ENCODE measurements at regions not wholly inside any gene's neighbourhood (a gene's known extent, or its start where the extent isn't known, plus 50 kb on each side); places are given as distances from the start of the nearest gene placed in this dataset.
"Not testable (repeated sequence)": the region's sequence is repeated elsewhere in the genome, so short reads cannot be mapped to it uniquely, and the experiment has no call there.

- Histone ChIP-seq H3K4me3 (ENCODE audit: low read depth, low read length) (no peak overlapping the region), H3K9me3 (ENCODE audit: control insufficient read depth in 2 of 2, low read length in 2 of 2) (peaks cover 0 to 2% of the 10 kb centered on the region in 2 experiments), H3K4me1 (ENCODE audit: control insufficient read depth, insufficient read depth, low read length, poor library complexity, severe bottlenecking) (no peaks in the 10 kb centered on the region), H3K27me3 (ENCODE audit: control insufficient read depth, insufficient read depth, low read length) (no peaks in the 10 kb centered on the region), H3K27ac (ENCODE audit: insufficient read depth, low read length, poor library complexity, severe bottlenecking) (no peak overlapping the region), H3K36me3 (ENCODE audit: control insufficient read depth, insufficient read depth, low read length) (no peaks in the 10 kb centered on the region)
- Mint-ChIP-seq H3K4me1 (no peaks in the 10 kb centered on the region), H3K4me3 (no peak overlapping the region), H3K9me3 (peaks cover 0 to 13% (median 9%) of the 10 kb centered on the region in 7 donors), H3K27me3 (no peaks in the 10 kb centered on the region), H3K27ac (no peak overlapping the region), H3K36me3 (no peaks in the 10 kb centered on the region)
- DNase-seq (no peak), ATAC-seq (ENCODE audit: low read depth in 2 of 2) (no peak)
Observed at GRCh38 chr17:53765609-53766008, 57.1 kb upstream of the KIF2B start.

DNA sequence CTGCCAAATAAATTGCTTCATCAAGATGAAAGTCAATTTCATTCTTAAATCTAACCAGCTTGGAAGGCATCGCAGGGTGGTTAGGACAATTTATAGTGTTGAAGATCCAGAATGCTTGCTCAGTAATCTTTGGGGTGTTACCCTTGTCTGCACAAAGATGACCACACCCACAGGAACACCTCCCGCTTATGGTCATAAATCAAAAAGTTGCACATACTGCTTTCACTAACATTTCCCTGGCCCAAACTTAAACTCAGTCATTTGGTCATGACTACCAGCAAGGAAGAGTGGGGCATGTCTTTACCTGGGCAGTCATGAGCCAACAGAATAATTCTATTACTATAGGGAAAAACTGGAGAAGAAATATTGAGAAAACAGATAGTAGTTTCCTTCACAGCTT lies 57.6 kb upstream of the KIF2B start:
- Mint-ChIP-seq H3K9me3 (peaks cover 0 to 12% (median 9%) of the 10 kb centered on the region in 7 donors), H3K4me1 (no peaks in the 10 kb centered on the region), H3K27ac (no peak overlapping the region), H3K4me3 (no peak overlapping the region), H3K27me3 (no peaks in the 10 kb centered on the region), H3K36me3 (no peaks in the 10 kb centered on the region)
- Histone ChIP-seq H3K36me3 (ENCODE audit: control insufficient read depth, insufficient read depth, low read length) (no peaks in the 10 kb centered on the region), H3K4me1 (ENCODE audit: control insufficient read depth, insufficient read depth, low read length, poor library complexity, severe bottlenecking) (no peaks in the 10 kb centered on the region), H3K27me3 (ENCODE audit: control insufficient read depth, insufficient read depth, low read length) (no peaks in the 10 kb centered on the region), H3K27ac (ENCODE audit: insufficient read depth, low read length, poor library complexity, severe bottlenecking) (no peak overlapping the region), H3K4me3 (ENCODE audit: low read depth, low read length) (no peak overlapping the region), H3K9me3 (ENCODE audit: control insufficient read depth in 2 of 2, low read length in 2 of 2) (peaks cover 0 to 2% of the 10 kb centered on the region in 2 experiments)
- ATAC-seq (ENCODE audit: low read depth in 2 of 2) (no peak), DNase-seq (no peak)

DNA sequence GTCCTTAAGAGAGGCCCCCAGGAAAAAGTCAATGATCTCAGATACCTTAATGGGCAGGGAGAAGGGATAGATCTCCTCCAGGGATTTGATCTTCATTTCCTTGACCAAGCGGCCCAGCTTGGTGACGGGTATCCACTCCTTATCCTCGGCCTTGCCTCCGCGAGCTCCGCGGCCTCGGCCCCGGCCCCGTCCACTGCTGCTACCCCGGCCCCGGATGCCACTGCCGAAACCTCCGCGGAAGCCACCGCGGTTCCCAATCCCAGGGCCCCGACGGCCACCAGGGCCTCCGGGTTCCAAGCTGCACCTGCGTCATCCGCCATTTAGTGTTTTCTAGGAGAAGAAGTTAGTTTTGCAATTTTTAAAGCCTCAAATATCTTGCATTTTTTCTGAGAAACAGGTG lies 65.2 kb upstream of the KIF2B start:
- Histone ChIP-seq H3K27me3 (ENCODE audit: control insufficient read depth, insufficient read depth, low read length) (no peaks in the 10 kb centered on the region), H3K4me3 (ENCODE audit: low read depth, low read length) (no peak overlapping the region), H3K9me3 (ENCODE audit: control insufficient read depth in 2 of 2, low read length in 2 of 2) (peaks cover 2 to 4% of the 10 kb centered on the region in 2 experiments), H3K36me3 (ENCODE audit: control insufficient read depth, insufficient read depth, low read length) (no peaks in the 10 kb centered on the region), H3K4me1 (ENCODE audit: control insufficient read depth, insufficient read depth, low read length, poor library complexity, severe bottlenecking) (no peaks in the 10 kb centered on the region), H3K27ac (ENCODE audit: insufficient read depth, low read length, poor library complexity, severe bottlenecking) (no peak overlapping the region)
- no peaks in the 10 kb centered on the region for H3K27me3 Mint-ChIP-seq
- H3K4me3 Mint-ChIP-seq, result no peak overlapping the region
- H3K36me3 Mint-ChIP-seq, result no peaks in the 10 kb centered on the region
- H3K9me3 Mint-ChIP-seq, result peaks cover 0 to 7% (median 2%) of the 10 kb centered on the region in 7 donors
- H3K4me1 Mint-ChIP-seq, result no peaks in the 10 kb centered on the region
- DNase-seq (no peak), ATAC-seq (ENCODE audit: low read depth in 2 of 2) (no peak)
- H3K27ac Mint-ChIP-seq, result no peak overlapping the region

- H3K27ac Mint-ChIP-seq; H3K27ac ChIP-seq (ENCODE audit: insufficient read depth, low read length, poor library complexity, severe bottlenecking); H3K9me3 ChIP-seq (ENCODE audit: control insufficient read depth in 2 of 2, low read length in 2 of 2); H3K4me1 Mint-ChIP-seq; DNase-seq; H3K4me1 ChIP-seq (ENCODE audit: control insufficient read depth, insufficient read depth, low read length, poor library complexity, severe bottlenecking); H3K36me3 ChIP-seq (ENCODE audit: control insufficient read depth, insufficient read depth, low read length); H3K27me3 Mint-ChIP-seq; H3K9me3 Mint-ChIP-seq; H3K36me3 Mint-ChIP-seq; ATAC-seq (ENCODE audit: low read depth in 2 of 2); H3K4me3 Mint-ChIP-seq; H3K4me3 ChIP-seq (ENCODE audit: low read depth, low read length); H3K27me3 ChIP-seq (ENCODE audit: control insufficient read depth, insufficient read depth, low read length): not testable (repeated sequence)
Observed at GRCh38 chr17:53757116-53757515, 65.6 kb upstream of the KIF2B start.

GRCh38 chr17:53749178-53749577 lies 73.5 kb upstream of the KIF2B start:
- Mint-ChIP-seq H3K9me3 (peaks cover 0 to 18% (median 5%) of the 10 kb centered on the region in 7 donors), H3K27me3 (no peaks in the 10 kb centered on the region), H3K36me3 (no peaks in the 10 kb centered on the region), H3K4me1 (no peaks in the 10 kb centered on the region), H3K27ac (no peak overlapping the region), H3K4me3 (no peak overlapping the region)
- no peak overlapping the region for H3K4me3 ChIP-seq (ENCODE audit: low read depth, low read length)
- no peak for ATAC-seq (ENCODE audit: low read depth in 2 of 2)
- H3K4me1 ChIP-seq (ENCODE audit: control insufficient read depth, insufficient read depth, low read length, poor library complexity, severe bottlenecking), result no peaks in the 10 kb centered on the region
- no peak for DNase-seq
- H3K9me3 ChIP-seq (ENCODE audit: control insufficient read depth in 2 of 2, low read length in 2 of 2), result no peaks in the 10 kb centered on the region
- no peak overlapping the region for H3K27ac ChIP-seq (ENCODE audit: insufficient read depth, low read length, poor library complexity, severe bottlenecking)
- H3K27me3 ChIP-seq (ENCODE audit: control insufficient read depth, insufficient read depth, low read length), result no peaks in the 10 kb centered on the region
- no peaks in the 10 kb centered on the region for H3K36me3 ChIP-seq (ENCODE audit: control insufficient read depth, insufficient read depth, low read length)

DNA sequence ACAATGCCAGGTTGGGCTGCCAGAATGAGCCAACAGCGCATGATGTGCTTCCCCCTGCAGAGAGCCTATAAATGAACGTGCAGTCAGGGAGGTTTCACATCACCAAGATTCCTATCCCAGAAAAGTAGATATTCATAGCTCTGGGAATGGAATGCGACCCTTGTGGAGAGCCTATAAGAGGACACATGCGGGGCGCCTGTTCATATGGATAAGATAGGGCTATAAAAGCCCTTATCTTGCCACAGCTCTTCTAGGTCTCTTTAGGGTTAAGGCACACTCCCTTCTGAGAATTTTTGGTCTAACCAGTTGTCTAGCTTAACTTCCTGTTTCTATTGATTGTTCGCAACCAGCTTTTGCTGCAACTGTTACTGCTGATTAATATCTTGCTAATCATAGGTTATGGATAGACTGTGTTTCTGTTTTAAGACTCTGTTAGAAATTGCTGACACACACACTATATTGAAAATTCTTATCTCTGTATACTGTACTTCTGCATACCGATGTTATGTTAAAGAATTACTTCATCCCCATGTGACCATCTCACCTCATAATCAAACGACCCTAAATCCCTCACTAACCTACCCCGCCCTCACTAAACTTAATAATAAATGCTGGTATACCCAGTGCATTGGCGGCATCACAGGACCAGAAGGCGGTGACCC lies 74.4 kb upstream of the KIF2B start:
- not testable (repeated sequence) for H3K4me1 ChIP-seq (ENCODE audit: control insufficient read depth, insufficient read depth, low read length, poor library complexity, severe bottlenecking); DNase-seq; H3K27me3 Mint-ChIP-seq; H3K4me3 ChIP-seq (ENCODE audit: low read depth, low read length); H3K36me3 ChIP-seq (ENCODE audit: control insufficient read depth, insufficient read depth, low read length); H3K27ac ChIP-seq (ENCODE audit: insufficient read depth, low read length, poor library complexity, severe bottlenecking); H3K27me3 ChIP-seq (ENCODE audit: control insufficient read depth, insufficient read depth, low read length); H3K4me3 Mint-ChIP-seq; H3K27ac Mint-ChIP-seq; H3K36me3 Mint-ChIP-seq; ATAC-seq (ENCODE audit: low read depth in 2 of 2); H3K4me1 Mint-ChIP-seq; H3K9me3 ChIP-seq (ENCODE audit: control insufficient read depth in 2 of 2, low read length in 2 of 2)
- H3K9me3 Mint-ChIP-seq, result peaks cover 0 to 18% (median 5%) of the 10 kb centered on the region in 7 donors

DNA sequence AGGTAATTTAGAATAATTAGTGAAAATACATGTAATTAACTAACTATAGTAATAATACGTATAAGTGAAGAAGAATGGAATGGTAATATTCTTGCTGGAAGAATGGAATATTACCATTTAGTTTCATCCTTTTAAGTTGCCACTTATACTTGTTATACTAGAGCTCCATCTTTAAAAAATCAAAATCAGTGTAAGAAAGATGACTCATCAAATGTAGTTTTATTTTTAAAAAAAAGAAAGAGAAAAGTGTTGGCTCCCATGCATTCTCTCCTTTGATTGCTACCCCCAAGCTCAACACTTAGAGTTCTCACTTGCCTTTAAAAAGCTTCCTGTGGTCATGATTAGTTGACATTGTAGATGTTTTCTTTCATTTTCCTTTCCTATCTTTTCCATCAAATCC lies 82.4 kb upstream of the KIF2B start:
- no peaks in the 10 kb centered on the region for H3K4me1 ChIP-seq (ENCODE audit: control insufficient read depth, insufficient read depth, low read length, poor library complexity, severe bottlenecking)

GRCh38 chr17:53736516-53737240 lies 86.0 kb upstream of the KIF2B start:
- no peaks in the 10 kb centered on the region for H3K4me1 Mint-ChIP-seq

More for the DNA sequence above, 82.4 kb upstream of the KIF2B start:
- Histone ChIP-seq H3K36me3 (ENCODE audit: control insufficient read depth, insufficient read depth, low read length) (no peaks in the 10 kb centered on the region), H3K9me3 (ENCODE audit: control insufficient read depth in 2 of 2, low read length in 2 of 2) (no peaks in the 10 kb centered on the region), H3K4me3 (ENCODE audit: low read depth, low read length) (no peak overlapping the region), H3K27me3 (ENCODE audit: control insufficient read depth, insufficient read depth, low read length) (no peaks in the 10 kb centered on the region), H3K27ac (ENCODE audit: insufficient read depth, low read length, poor library complexity, severe bottlenecking) (no peak overlapping the region)
- DNase-seq (no peak), ATAC-seq (ENCODE audit: low read depth in 2 of 2) (no peak)
- Mint-ChIP-seq H3K36me3 (no peaks in the 10 kb centered on the region), H3K27me3 (no peaks in the 10 kb centered on the region), H3K4me1 (no peaks in the 10 kb centered on the region), H3K4me3 (no peak overlapping the region), H3K9me3 (peaks cover 0 to 22% (median 10%) of the 10 kb centered on the region in 7 donors), H3K27ac (no peak overlapping the region)

More at GRCh38 chr17:53736516-53737240, 86.0 kb upstream of the KIF2B start:
- Mint-ChIP-seq H3K36me3 (no peaks in the 10 kb centered on the region), H3K27me3 (no peaks in the 10 kb centered on the region), H3K4me3 (no peak overlapping the region), H3K27ac (no peak overlapping the region), H3K9me3 (peaks cover 2 to 26% (median 11%) of the 10 kb centered on the region in 7 donors)
- no peaks in the 10 kb centered on the region for H3K9me3 ChIP-seq (ENCODE audit: control insufficient read depth in 2 of 2, low read length in 2 of 2)
- no peak for ATAC-seq (ENCODE audit: low read depth in 2 of 2)
- no peaks in the 10 kb centered on the region for H3K4me1 ChIP-seq (ENCODE audit: control insufficient read depth, insufficient read depth, low read length, poor library complexity, severe bottlenecking)
- H3K4me3 ChIP-seq (ENCODE audit: low read depth, low read length), result no peak overlapping the region
- no peak overlapping the region for H3K27ac ChIP-seq (ENCODE audit: insufficient read depth, low read length, poor library complexity, severe bottlenecking)
- H3K27me3 ChIP-seq (ENCODE audit: control insufficient read depth, insufficient read depth, low read length), result no peaks in the 10 kb centered on the region
- DNase-seq, result no peak
- no peaks in the 10 kb centered on the region for H3K36me3 ChIP-seq (ENCODE audit: control insufficient read depth, insufficient read depth, low read length)

All from CD4-positive, CD25-positive, alpha-beta regulatory T cell (primary cell).